K562 (cell line): ENCODE measurements at regions not wholly inside any gene's neighbourhood (a gene's known extent, or its start where the extent isn't known, plus 50 kb on each side); places are given as distances from the start of the nearest gene placed in this dataset.

Source experiments
- ATAC-seq: fragments of 200-7000 bp; cut with Tn5 transposase; 3 replicates; pipeline ENCODE4 v1.9.1; 2020; ENCODE audit warnings: moderate library complexity
- BruUV-seq: library from RNA; stranded (reverse); fragments of 400-500 nt; replicated peaks from 2 replicates; lab custom pipeline; 2021; lab: Mats Ljungman, UMichigan
- CTCF ChIA-PET: fragments of 300-600 bp; formaldehyde crosslinking; extraction: SDS; loops from one replicate; lab custom pipeline; 2021; ENCODE audit warnings: low intra/inter-chr PET ratio; lab: Yijun Ruan, JAX
- POLR2A ChIA-PET: fragments of 300-600, 350-650 bp; sonication (Branson Sonifier 250); formaldehyde crosslinking; extraction: SDS; loops from one replicate; lab custom pipeline; 2021; ENCODE audit warnings: antibody characterized with exemption, inconsistent platforms; lab: Yijun Ruan, JAX
- DNase-seq, 4 experiments: peaks; one replicate each; pipeline versions ENCODE4 v3.0.0 to v3.0.0-alpha.2; 2011 to 2018; ENCODE audit warnings: low spot score in 3 of 4, mixed read lengths in 3 of 4; ENCODE audit errors: extremely low read depth in 1 of 4
- FAIRE-seq: peaks from 2 replicates; lab custom pipeline; 2011; peaks lifted over from hg19 to GRCh38; lab: Jason Lieb, UNC
- H2AFZ ChIP-seq: 2 replicates; pipeline ENCODE4 v1.6.0; 2011; ENCODE audit warnings: low read depth, low read length, control low read depth, inconsistent platforms
- H3K27ac ChIP-seq: fragments of 200-600 bp; 3 replicates; pipeline ENCODE4 v1.8.0; 2011; ENCODE audit warnings: low read depth, mild to moderate bottlenecking, control low read depth, inconsistent platforms, low read length, moderate library complexity, mixed read lengths; ENCODE audit errors: extremely low read depth
- H3K27me3 ChIP-seq, 2 experiments: fragments of 300-600 bp in 1 of 2; 2 replicates in 1 of 2; 3 replicates in 1 of 2; pipeline versions ENCODE4 v1.6.0 to v1.8.0; 2011; ENCODE audit warnings: inconsistent platforms in 2 of 2, low read length in 2 of 2, mild to moderate bottlenecking in 1 of 2, mixed read lengths in 1 of 2, moderate library complexity in 1 of 2; ENCODE audit not compliant: control insufficient read depth in 2 of 2, insufficient read depth in 2 of 2
- H3K36me3 ChIP-seq: fragments of 300-600 bp; 3 replicates; pipeline ENCODE4 v1.8.0; 2011; ENCODE audit warnings: mild to moderate bottlenecking, low read length, inconsistent platforms; ENCODE audit not compliant: control insufficient read depth, insufficient read depth
- H3K4me1 ChIP-seq, 2 experiments: fragments of 200-600 bp in 1 of 2; replicated peaks in 1 of 2; 2 replicates in 1 of 2; 3 replicates in 1 of 2; pipeline versions ENCODE4 v1.5.1 to v1.8.0; 2011; ENCODE audit warnings: inconsistent platforms in 2 of 2, low read length in 2 of 2, mild to moderate bottlenecking in 1 of 2, mixed read lengths in 1 of 2, moderate library complexity in 1 of 2; ENCODE audit not compliant: control insufficient read depth in 2 of 2, insufficient read depth in 2 of 2
- H3K4me2 ChIP-seq: 2 replicates; pipeline ENCODE4 v1.6.1; 2011; ENCODE audit warnings: low read length, control low read depth, inconsistent platforms, mixed read lengths; ENCODE audit not compliant: insufficient read depth
- H3K4me3 ChIP-seq: fragments of 200-600 bp; sonication (generic), shearing (Covaris generic); 2 replicates; pipeline ENCODE4 v1.5.1; 2016; ENCODE audit warnings: control low read depth, inconsistent platforms
- H3K79me2 ChIP-seq: fragments of 200-600 bp; 3 replicates; pipeline ENCODE4 v1.8.0; 2011; ENCODE audit warnings: low read length, inconsistent platforms; ENCODE audit not compliant: control insufficient read depth, insufficient read depth
- H3K9ac ChIP-seq, 2 experiments: 2 replicates each; pipeline versions ENCODE4 v1.6.0 to v1.6.1; 2011; ENCODE audit warnings: low read depth in 2 of 2, low read length in 2 of 2, control low read depth in 1 of 2, inconsistent platforms in 1 of 2, mild to moderate bottlenecking in 1 of 2, mixed read lengths in 1 of 2; ENCODE audit not compliant: insufficient read depth in 1 of 2
- H3K9me1 ChIP-seq: one replicate; pipeline ENCODE4 v1.6.0; 2011; ENCODE audit warnings: inconsistent platforms, mild to moderate bottlenecking, low read length, moderate library complexity; ENCODE audit not compliant: control insufficient read depth, insufficient read depth
- H3K9me3 ChIP-seq: replicated peaks from 2 replicates; pipeline ENCODE4 v1.5.1; 2011; ENCODE audit warnings: low read depth, low read length, inconsistent platforms; ENCODE audit not compliant: control insufficient read depth, insufficient read depth
- H4K20me1 ChIP-seq: replicated peaks from 2 replicates; pipeline ENCODE4 v1.6.1; 2011; ENCODE audit warnings: low read length, inconsistent platforms, mixed read lengths; ENCODE audit not compliant: control insufficient read depth, insufficient read depth
- EHMT2 ChIP-seq: fragments of 450-650 bp; IDR thresholded peaks from 2 replicates; pipeline ENCODE4 v1.6.1; 2018; ENCODE audit warnings: antibody characterized with exemption
- FIP1L1 ChIP-seq: fragments of 200-400 bp; formaldehyde crosslinking; IDR thresholded peaks from 2 replicates; pipeline ENCODE4 v1.6.1; 2018; ENCODE audit warnings: mild to moderate bottlenecking, low read depth, low read length; ENCODE audit not compliant: poor library complexity, severe bottlenecking
- FOXA3 ChIP-seq, 2 experiments: fragments of 450-650 bp in 1 of 2; sonication (generic) in 1 of 2; formaldehyde crosslinking; IDR thresholded peaks in 1 of 2; conservative IDR thresholded peaks in 1 of 2; 2 replicates each; pipeline versions ENCODE4 v1.4.0 to v1.8.0; 2020 to 2022; ENCODE audit warnings: mild to moderate bottlenecking in 2 of 2, missing genetic modification reagents in 1 of 2
- MAFG ChIP-seq: fragments of 450-650 bp; conservative IDR thresholded peaks from 2 replicates; pipeline ENCODE4 v1.6.1; 2016; ENCODE audit warnings: missing genetic modification characterization, missing compliant biosample characterization
- NFE2 ChIP-seq: IDR thresholded peaks from 2 replicates; pipeline ENCODE4 v1.6.1; 2014; ENCODE audit warnings: antibody characterized with exemption, low read depth
- RAD51 ChIP-seq: fragments of 450-650 bp; IDR thresholded peaks from 2 replicates; pipeline ENCODE4 v1.7.1; 2016; ENCODE audit warnings: low read depth, mild to moderate bottlenecking, borderline replicate concordance
- SNRNP70 ChIP-seq: fragments of 200-400 bp; formaldehyde crosslinking; optimal IDR thresholded peaks from 2 replicates; pipeline ENCODE3; 2017; ENCODE audit warnings: low read depth, low read length
- ZNF23 ChIP-seq: fragments of 250-450 bp; sonication (Bioruptor Pico); IDR thresholded peaks from 2 replicates; pipeline ENCODE4 v1.4.0; 2020; ENCODE audit warnings: mild to moderate bottlenecking
- WGBS: fragments of 100-300 bp; shearing (Covaris generic); methylation state at CpG from one replicate; pipeline ENCODE4 v1.1.6; 2016; ENCODE audit warnings: low coverage, mixed read lengths; ENCODE audit not compliant: insufficient coverage; ENCODE audit errors: missing lambda C conversion rate; 5-methylcytosine and 5-hydroxymethylcytosine counted together
- in situ Hi-C: fragments of 300-500 bp; cut with MboI; formaldehyde crosslinking; loops from 4 replicates; pipeline ENCODE4 v1.15.0; 2018; ENCODE audit warnings: inconsistent platforms, mixed read lengths
- intact Hi-C: fragments of 100-400 bp; cut with micrococcal nuclease; formaldehyde crosslinking; loops from 2 replicates; pipeline ENCODE4 v1.14.2; 2022

GRCh38 chrX:130987241-130987640 lies 70.9 kb upstream of the ARHGAP36 start:
- Histone ChIP-seq H3K27ac (no peak overlapping the region), H2AFZ (no peak overlapping the region), H4K20me1 (no peaks in the 10 kb centered on the region; the same call in 1 of the 2 replicates), H3K4me3 (no peak overlapping the region), H3K9me1 (no peaks in the 10 kb centered on the region), H3K4me2 (no peak overlapping the region), H3K36me3 (no peaks in the 10 kb centered on the region), H3K27me3 (no peaks in the 10 kb centered on the region; a peak in 1 of 5 replicates), H3K9ac (no peak overlapping the region), H3K4me1 (no peaks in the 10 kb centered on the region; a peak in 1 of 5 replicates), H3K79me2 (no peaks in the 10 kb centered on the region)
- POLR2A ChIA-PET, result no interaction called here
- CTCF ChIA-PET, result no interaction called here
- no peak for DNase-seq
- in situ Hi-C loops, result no loop called here
- 2% methylated on average over 4 of the region's 4 CpGs for WGBS
- BruUV-seq, result no TSS peak
- TF ChIP-seq ZNF23 (CRISPR knock-in tag) (no peak), EHMT2 (no peak), RAD51 (no peak), MAFG (tag) (peak; percentile 39; the same call in 1 of the 2 replicates), FIP1L1 (no peak), FOXA3 (CRISPR knock-in tag; conservative IDR thresholded peaks at IDR 0.05 in 1 of 2, IDR thresholded peaks at IDR 0.05 in 1 of 2) (no peak), NFE2 (peak; percentile 37; the same call in 1 of the 2 replicates), SNRNP70 (no peak)
- TF ChIP-seq, all 486 proteins: peak for 2
- FAIRE-seq (no peak), ATAC-seq (no peak)
- no peaks in the 10 kb centered on the region for H3K9me3 ChIP-seq
- intact Hi-C loops, result no loop called here
